HG03066 (cell line): ENCODE measurements at regions not wholly inside any gene's neighbourhood (a gene's known extent, or its start where the extent isn't known, plus 50 kb on each side); places are given as distances from the start of the nearest gene placed in this dataset.

ENCODE experiments used
- ATAC-seq: cut with Tn5 transposase; IDR thresholded peaks from one replicate; pipeline ENCODE4 v1.9.1; 2021; ENCODE audit warnings: low read depth; ENCODE audit not compliant: unreplicated experiment

GRCh38 chr5:143870362-143870761 is 58.4 kb downstream of the HMHB1 start:
- ATAC-seq = no peak

DNA sequence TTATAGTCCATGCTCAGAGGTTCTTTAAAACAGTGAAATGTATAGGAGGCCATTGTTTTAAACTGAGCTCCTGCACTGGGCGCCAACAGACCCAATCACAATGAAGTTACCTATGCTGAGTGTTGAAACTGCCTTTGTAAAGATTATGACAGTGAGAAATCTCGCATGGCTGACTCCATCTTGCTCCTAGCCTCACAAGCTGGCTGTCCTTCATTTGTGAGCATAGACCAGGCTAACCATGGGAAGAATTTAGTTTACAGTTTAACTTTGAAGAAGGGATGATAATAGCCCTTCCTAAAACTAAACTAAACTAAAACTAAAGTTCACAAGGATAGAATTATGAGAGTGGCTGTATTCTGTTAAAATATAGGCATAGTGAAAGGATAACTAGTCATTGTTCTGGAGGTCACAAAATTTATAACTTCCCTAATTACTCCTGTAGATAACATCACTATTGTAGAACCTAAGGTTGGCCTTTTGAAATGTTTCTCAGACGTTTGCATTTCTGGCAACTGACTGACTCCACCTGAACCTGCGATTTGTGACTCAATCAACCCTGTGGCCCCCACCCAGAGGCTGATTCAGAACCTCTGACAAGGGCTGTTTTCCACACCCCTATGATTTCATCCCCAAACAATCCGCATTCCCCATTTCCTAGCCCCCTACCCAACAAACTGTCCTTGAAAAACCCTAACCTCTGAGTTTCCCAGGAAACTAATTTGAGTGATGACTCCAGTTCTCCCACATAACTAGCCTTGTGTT is 59.1 kb downstream of the HMHB1 start:
- ATAC-seq = no peak

- ATAC-seq = no peak
These were observed 59.7 kb downstream of the HMHB1 start for GRCh38 chr5:143871672-143872071.

DNA sequence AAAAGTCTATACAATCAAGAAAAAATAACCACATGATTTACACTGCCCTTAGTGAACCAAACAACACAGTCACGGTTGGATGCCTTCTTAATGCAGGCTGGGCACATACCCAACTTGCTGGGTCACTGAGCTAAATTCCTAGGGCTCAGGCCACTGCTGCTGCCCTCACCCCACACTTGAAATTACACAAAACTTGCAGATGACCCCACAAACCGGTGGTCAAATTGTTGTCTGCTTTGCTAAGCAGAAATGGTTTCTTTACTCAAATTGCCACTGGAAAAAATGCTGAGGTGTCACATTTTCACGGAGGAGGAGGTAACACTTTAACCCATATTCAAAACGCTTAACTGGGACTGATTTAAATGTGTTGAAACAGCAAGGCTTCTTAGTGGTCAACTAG is 62.4 kb downstream of the HMHB1 start:
- ATAC-seq = peak; percentile 48

GRCh38 chr5:143877196-143877595 is 65.2 kb downstream of the HMHB1 start:
- no peak for ATAC-seq

DNA sequence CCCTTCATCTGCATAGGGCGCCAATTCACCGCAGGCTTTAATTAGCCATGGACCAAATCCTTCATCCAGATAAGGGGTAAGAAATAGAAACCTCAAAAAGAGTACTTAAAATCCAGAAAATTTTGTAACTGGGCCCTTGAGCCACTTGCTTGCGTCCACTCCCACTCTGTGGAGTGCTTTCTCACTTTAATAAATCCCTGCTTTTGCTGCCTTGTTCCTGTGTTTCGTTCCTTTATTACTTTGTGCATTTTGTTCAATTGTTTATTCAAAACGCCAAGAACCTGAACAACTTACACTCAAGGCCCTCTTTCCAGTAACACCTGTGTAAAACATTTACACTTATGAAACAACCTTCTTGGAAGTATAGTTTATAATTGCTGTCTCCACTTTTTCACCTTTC is 66.5 kb downstream of the HMHB1 start:
- no peak for ATAC-seq

DNA sequence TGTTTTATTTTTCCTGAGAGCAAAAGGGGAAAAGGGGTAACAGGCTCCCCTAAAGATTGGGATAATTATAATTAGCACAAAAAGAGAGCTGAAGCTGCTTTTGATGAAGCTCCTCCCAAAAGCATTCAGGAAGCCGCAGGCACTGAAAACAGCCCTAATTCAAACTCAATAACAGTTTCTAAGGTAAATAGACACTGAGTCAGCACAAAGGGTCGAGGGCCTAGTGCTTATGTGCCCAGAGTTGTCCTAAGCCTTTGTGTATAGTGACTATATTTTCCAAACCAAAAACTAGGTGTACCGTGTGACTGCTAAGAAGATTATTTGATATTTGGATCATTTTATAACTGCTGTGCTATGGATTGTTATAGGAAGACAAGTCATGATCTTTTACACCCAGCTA is 67.7 kb downstream of the HMHB1 start:
- no peak for ATAC-seq

GRCh38 chr5:143880178-143880577 is 68.2 kb downstream of the HMHB1 start:
- no peak for ATAC-seq

- ATAC-seq = no peak
These were observed 70.6 kb downstream of the HMHB1 start for GRCh38 chr5:143882520-143882919.

- ATAC-seq = no peak
These were observed 74.1 kb downstream of the HMHB1 start for GRCh38 chr5:143886096-143886495.

DNA sequence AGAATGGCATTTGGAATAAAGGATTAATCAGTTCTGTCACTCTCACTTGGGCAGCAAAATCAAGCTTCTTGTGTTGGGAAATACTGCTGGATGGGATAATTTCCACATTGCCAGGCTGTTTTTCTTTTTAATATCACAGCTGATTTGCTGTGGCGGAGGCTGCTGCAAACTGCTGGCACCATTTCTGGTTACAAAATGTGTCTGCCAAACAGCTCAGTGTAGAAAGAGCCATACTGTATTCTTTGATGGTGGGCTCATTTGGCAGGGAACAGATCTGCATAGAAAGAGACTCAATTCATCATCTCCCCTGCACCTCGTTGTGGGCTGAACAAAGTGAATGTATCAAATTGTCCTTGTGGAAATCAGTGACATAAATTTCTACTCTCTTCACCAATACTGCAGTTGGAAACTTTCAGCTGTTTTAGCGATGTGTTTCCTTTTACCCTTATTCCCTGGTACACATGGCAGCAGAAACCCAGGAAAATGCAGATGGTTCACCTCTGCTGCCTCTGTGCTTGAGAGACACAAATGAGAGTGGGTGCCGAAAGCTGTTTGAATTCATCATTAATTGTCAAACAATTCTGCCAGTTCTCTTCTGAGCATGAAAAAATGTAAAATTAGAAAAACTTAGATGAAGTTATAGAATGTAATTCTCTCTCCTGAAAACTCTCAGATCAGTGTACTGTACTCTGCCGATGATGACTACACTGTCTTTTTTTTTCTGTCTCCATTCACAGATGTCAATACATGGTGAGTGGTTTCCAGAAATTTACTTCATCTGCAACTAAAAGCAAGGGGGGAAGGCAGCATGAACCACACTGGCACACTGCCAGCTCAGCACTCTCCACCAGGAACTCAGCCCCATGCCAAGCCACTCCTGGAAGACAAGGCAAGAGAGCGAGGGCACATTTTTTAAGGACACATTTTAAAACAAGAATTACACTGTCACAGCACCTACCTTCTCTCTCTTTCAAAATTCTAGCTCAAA is 75.0 kb downstream of the HMHB1 start:
- no peak for ATAC-seq

- ATAC-seq = no peak
These were observed 76.1 kb downstream of the HMHB1 start for GRCh38 chr5:143887903-143888665.

- ATAC-seq = no peak
These were observed 77.0 kb downstream of the HMHB1 start for GRCh38 chr5:143888912-143889311.

GRCh38 chr5:143889986-143890385 is 78.0 kb downstream of the HMHB1 start:
- no peak for ATAC-seq

DNA sequence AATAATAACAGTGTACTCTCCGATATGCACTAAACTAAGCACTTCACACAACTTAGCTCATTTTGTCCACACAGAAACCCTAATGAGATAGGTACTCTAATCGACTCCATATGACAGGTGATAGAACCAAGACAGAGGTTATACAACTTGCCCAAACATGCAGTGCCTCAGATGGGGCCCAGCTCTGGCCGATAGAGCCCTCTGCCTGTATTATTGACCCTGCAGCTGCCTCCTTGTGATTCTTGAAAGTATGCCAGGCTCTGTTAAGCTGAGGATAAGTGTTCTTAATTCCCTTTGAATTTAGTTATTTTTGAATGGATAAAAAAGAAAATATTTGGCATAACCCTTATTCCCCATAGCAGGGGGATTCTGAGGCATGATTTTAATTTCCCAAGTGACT is 78.5 kb downstream of the HMHB1 start:
- ATAC-seq = no peak

DNA sequence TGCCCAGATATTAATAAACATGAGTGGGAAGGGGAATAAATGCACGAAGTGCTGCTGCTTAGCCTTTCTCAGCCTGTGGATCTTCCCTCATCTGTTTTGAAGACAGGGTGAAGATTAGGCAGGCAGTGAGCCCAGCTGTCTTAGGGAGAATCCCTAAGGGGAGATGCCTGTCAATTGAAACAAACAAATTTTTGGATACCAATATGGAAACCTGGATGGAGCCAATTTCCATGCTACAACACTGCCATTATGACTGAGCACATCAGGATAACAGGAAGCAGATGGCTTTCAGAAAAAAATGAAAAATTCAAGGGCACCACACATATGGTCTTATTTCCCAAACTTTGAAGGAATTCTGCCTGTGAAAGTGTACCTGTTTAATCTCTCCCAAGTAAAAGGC is 80.3 kb downstream of the HMHB1 start:
- no peak for ATAC-seq

DNA sequence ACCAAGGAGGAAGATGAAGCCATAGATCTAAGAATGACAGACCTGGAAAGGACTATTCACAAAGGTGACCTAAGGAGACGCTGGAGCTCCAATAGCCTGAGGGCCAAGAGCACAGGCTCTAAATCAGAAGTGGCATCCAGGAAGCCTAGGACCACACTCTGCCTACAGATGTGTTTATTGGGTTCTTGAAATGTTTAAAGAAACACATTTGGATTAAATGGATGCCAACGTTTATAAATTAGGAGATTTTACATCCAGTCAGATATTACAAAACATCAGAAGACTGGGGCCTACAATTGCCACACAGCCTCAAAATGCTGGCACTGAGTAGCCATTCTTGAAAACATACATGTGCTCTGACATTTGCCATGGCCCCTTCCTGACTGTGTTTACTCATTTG is 80.9 kb downstream of the HMHB1 start:
- no peak for ATAC-seq

DNA sequence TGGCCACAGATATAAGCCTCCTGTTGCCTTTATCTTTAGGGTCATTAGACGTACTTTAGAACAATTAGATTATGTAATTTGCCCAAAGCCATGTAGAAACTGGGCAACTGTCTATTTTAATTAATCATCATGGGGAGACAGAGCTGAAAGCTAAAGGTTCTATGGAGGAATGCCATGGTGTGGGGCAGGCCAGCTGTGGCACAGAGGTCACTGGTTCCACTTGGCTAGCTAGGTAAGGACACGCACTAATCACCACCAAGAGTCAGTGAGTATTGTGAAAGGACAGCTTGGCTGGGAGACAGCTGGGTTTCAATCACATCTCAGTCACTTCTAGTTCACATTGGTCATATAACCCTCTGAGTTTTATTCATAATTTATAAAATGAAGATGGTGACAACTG is 81.7 kb downstream of the HMHB1 start:
- no peak for ATAC-seq

DNA sequence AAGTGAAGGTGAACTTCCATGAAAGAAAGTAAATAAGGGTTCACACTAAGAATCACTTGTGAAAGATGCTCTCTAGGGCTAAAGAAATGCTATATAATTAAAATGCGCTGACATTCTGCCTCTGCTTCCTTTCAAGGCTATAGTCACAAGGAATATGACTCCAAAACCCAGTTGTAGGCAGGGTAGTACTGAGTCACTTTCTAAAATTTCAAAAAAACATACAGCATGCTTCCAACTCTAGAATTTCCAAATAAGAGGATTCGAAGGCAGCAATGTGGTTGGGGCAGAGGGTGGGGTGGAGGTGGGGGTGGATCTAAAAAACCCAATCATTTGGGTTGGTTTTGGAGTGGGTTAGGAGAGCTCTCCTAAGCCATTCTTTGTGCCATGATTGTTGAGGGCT is 84.6 kb downstream of the HMHB1 start:
- no peak for ATAC-seq

GRCh38 chr5:143896966-143897365 is 85.0 kb downstream of the HMHB1 start:
- no peak for ATAC-seq

- no peak for ATAC-seq
These were observed 86.4 kb downstream of the HMHB1 start for GRCh38 chr5:143898381-143898780.
